Activated CD8-positive, alpha-beta memory T cell treated with anti-CD3 and anti-CD28 coated beads, Interleukin-2, amount 50 U/mL, for 24 hours (primary cell): ENCODE measurements at regions not wholly inside any gene's neighbourhood (a gene's known extent, or its start where the extent isn't known, plus 50 kb on each side); places are given as distances from the start of the nearest gene placed in this dataset.

Experiments used
- DNase-seq: peaks from one replicate; pipeline ENCODE4 v3.0.0-alpha.2; 2020; ENCODE audit errors: extremely low read depth

- DNase-seq, result no peak
Measured at GRCh38 chr2:12828980-12829379, 112.2 kb downstream of the TRIB2 start.

GRCh38 chr2:12831016-12831415, 114.3 kb downstream of the TRIB2 start:
- no peak for DNase-seq

DNA sequence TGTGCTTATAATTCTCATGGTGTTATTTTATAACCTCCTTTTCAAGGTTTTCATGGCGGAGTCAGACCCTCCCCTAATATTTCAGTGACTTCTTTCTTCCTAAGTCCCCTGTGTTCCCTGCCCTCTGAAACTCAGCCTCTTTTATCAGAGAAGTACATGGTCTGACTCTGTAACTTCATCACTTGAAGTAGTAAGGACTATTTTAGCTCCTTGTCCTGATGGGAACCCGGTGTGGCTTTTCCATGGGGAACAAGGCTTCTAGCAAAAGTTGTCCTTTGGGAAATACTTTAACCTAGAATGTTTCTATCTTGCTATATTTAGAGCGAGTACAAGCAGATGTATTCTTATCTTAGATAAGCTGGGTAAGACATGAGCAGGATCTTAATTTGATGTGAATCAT, 117.5 kb downstream of the TRIB2 start:
- DNase-seq, result no peak

- no peak for DNase-seq
Measured at GRCh38 chr2:12835733-12836132, 119.0 kb downstream of the TRIB2 start.

GRCh38 chr2:12839339-12839738, 122.6 kb downstream of the TRIB2 start:
- no peak for DNase-seq

DNA sequence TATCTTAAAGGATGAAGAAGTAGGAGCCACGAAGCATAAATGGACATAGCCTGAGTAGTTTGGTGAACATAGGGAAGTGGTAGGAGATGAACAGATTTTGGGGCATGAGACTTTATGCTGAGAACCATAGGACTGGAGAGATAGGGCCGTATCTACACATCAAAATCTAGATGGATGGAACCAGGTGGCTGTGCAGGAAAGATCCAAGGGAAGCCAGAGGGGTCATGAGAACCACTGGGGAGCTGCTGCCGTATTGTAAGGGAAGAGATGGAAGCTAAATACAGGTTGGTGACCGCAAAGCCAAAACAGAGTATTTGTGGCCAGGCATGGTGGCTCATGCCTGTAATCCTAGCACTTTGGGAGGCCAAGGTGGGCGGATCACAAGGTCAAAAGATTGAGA, 124.3 kb downstream of the TRIB2 start:
- DNase-seq, result no peak

- no peak for DNase-seq
Measured at GRCh38 chr2:12842917-12843316, 126.2 kb downstream of the TRIB2 start.

- no peak for DNase-seq
Measured at GRCh38 chr2:12844511-12844910, 127.8 kb downstream of the TRIB2 start.

DNA sequence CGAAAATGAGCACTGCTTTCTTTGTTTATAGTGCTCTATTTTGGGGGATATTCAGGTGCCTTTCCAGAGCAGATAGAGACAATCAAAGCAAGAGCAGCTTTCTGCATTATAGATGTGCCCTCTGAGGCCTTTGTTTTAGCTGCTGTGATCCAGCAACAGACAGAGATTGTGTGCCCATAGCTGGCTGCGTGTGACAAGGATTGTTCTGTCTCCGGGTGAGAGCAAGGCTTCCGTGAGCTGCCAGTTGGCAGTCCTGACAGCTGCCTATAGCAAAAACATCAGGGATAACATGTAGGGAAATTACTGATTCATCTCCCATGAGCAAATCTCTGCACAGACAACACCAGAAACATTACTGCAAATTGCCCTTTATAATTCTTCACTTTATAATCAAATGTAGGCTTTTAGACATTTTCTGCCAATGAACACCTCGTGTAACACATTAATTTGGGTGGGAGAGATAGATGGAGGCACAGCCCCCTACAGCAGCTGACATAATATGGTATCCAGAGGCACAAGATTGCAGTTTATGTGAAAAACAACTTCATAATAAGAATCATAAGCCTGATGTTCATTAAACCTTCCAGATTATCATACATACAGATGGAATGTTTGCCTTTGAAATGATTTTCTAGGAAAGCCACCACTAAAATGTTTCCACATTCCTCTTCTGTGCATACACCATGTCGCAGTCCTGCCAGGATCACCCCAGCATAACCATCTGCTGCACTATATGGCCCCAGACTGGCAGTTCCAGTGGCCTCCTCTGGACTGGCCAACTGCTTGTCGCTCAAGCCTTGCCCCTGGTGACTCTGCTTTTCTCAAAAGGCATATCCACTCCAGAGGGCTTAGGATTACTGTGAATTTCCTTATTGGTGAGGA, 131.2 kb downstream of the TRIB2 start:
- DNase-seq, result no peak

- no peak for DNase-seq
Measured at GRCh38 chr2:12852135-12852534, 135.4 kb downstream of the TRIB2 start.

GRCh38 chr2:12854001-12854530, 137.3 kb downstream of the TRIB2 start:
- DNase-seq, result no peak

GRCh38 chr2:12855508-12855907, 138.8 kb downstream of the TRIB2 start:
- DNase-seq, result no peak

GRCh38 chr2:12856934-12857601, 140.3 kb downstream of the TRIB2 start:
- DNase-seq, result no peak

GRCh38 chr2:12857891-12858290, 141.2 kb downstream of the TRIB2 start:
- no peak for DNase-seq

DNA sequence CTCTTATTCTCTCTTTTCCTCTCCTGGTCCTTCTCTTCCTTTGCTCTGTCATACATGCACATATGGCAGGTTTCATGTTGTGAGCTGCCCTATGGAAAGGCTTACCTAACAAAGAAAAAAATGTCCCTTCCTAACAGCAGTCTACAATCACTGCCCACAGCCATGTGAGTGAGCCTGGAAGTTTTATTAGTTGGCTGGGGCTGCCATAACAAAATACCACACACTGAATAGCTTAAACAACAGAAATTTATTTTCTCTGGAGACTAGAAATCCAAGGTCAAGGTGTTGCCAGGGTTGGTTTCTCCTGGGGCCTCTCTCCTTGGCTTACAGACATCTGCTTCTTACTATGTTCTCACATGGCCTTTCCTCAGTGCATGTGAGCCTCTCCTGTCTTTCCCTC, 142.1 kb downstream of the TRIB2 start:
- no peak for DNase-seq

- DNase-seq, result no peak
Measured at GRCh38 chr2:12861344-12861930, 144.7 kb downstream of the TRIB2 start.

DNA sequence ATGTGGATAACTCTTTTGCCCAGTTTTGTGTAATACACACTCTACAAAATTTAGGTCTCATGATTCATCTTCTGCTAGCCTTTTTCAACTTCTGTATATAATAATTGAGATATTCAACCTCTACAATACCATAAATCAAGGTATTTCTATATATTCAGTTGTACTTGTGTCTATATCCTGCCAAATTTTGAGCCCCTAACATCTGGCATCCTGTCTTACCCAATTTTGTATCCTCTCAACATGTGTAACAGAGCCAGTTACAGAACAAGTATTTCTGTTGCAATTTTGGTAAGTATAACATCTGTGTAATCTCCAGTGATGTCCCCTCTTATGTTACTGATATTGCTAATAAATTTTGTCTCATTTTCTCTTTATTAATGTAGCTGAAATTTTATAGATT, 145.8 kb downstream of the TRIB2 start:
- DNase-seq, result no peak

DNA sequence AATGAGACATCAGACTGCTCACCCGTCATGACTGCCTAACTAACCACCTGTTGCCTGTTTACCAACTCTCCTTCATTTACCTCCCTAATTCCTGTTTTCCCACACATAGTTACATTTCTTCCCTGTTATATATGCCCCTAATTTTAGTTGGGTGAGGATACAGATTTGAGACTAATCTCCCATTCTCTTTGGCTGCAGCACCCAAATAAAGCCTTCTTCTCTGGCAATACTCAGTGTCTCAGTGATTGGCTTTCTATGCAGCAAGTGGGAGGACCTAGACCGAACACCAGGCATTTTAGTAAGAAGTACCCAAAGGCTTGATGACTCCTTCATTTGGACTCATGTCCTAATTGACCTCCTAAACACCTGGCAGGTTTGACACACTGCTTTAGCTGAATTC, 147.2 kb downstream of the TRIB2 start:
- no peak for DNase-seq

DNA sequence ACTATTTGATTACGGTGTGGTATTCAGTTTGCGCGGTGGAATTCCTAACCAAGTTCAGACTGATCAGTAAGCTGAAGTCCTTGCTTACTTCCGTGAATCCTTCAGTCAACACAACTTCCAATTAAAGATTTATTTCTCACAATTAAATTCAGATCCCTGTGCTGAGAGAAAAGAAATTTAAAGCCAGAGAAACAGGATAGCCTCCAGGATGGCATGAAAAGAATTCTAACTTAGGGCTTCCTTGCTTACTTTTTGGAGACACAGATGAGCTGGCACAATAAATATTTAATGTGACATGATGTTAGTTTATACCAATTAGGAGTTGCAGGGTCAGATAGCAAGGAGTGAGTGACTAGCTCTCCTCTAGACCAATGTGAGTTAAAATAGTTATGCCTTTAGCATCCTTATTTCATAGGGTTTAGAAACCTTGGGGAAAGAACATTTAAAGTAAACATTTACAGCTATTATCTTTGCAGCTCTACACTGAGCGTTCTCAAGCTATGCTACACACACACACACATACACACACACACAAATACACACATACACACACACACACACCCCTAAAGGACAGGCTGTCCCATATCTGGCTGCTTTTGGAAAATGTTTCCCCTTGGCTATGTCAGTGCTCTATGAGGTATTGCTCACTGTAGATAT, 151.0 kb downstream of the TRIB2 start:
- no peak for DNase-seq

DNA sequence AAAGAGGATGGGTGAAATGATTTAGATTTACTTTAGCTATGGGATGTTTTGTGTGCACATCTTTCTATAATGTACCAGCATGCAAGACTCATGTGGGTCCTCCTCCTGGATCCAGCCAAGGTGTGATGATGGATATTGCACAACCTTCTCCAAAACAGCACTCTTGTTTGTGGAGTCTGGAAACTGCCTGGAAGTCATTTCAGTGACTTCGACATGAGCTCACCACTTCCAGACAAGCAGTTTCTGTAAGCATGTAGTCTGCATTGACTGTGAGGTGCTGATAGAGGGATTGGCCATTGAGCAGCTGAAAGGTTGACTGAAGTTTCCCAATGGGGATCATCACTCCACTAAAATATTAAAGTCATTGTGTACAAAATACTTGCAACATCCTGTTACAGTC, 154.0 kb downstream of the TRIB2 start:
- no peak for DNase-seq

GRCh38 chr2:12871694-12872315, 155.1 kb downstream of the TRIB2 start:
- DNase-seq, result no peak

DNA sequence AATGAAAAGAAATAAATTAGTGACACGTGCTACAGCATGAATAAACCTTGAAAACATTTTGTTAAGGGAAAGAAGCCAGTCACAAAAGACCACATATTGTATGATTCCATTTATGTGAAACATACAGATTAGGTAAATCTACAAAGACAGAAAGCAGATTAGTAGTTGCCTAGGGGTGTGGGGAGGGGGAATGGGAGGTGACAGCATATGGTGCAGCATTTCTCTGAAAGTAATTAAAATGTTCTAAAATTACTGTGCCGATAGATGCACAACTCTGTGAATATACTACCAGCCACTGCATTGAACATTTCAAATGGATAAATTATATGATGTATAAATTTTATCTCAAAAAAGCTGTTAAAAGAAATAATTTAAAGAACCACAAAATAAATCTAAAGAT, 161.0 kb downstream of the TRIB2 start:
- DNase-seq, result no peak
